H1 (cell line): ENCODE measurements at regions not wholly inside any gene's neighbourhood (a gene's known extent, or its start where the extent isn't known, plus 50 kb on each side); places are given as distances from the start of the nearest gene placed in this dataset.

Source experiments
- CTCF ChIP-seq, 3 experiments: IDR thresholded peaks; 1 replicate in 2 of 3; 2 replicates in 1 of 3; pipeline versions ENCODE4 v1.5.1 to v1.6.1; 2011; ENCODE audit warnings: low read length in 3 of 3, mild to moderate bottlenecking in 3 of 3, inconsistent platforms in 2 of 3, low read depth in 1 of 3, moderate library complexity in 1 of 3; ENCODE audit not compliant: insufficient read depth in 1 of 3; ENCODE audit errors: control extremely low read depth in 1 of 3
- RXRA ChIP-seq: IDR thresholded peaks from 2 replicates; pipeline ENCODE4 v1.6.1; 2011; ENCODE audit warnings: low read depth, mild to moderate bottlenecking, low read length, moderate library complexity; ENCODE audit not compliant: insufficient read depth
- TBP ChIP-seq: IDR thresholded peaks from 2 replicates; pipeline ENCODE4 v1.6.1; 2011; ENCODE audit warnings: low read depth, low read length, improper control_type of control experiment
- TF ChIP-seq, protein P1 (sequence below): IDR thresholded peaks from 2 replicates; pipeline ENCODE4 v1.6.1; 2012; ENCODE audit warnings: inconsistent platforms

DNA sequence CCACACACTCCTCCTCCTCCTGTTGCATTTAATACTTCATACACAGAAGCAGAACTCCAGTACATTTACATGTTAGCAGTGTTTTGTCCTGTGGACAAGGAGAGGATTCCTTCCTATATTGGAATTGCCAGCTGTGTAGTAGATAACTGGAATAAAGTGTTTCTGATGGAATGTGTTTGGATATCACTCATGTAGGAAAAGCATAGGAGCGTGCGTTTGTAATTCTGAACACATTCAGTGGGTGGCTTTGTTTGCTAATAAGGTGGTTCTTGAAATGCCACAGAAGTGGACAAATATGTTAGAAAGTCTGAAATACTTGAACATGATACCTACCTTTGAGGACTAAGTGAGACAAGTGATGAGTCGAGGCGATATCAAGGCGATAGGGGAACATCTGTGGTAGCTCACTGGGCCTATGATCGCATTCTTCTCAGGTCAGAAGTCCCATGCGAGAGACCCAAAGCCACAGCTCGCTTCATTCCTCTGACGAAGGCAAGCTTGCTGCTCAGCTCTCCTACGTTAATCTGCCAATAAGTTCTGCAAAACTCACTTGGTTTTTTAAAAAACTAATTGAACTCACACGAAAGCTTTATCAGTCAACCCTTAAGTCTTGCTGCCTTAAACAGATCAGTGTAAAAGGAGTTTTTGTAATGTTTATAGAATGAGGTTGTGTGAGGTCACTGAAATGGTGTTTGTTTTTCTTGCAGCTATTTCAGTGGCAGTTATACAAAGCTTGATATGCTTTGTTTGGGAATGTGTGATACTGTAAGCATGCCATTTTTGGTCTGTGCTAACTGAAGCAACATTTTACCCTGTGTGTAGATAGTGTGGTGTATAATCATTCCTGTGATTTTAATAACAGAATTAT, 159.9 kb downstream of the SOX4 start:
- TF ChIP-seq CTCF (IDR thresholded peaks at IDR 0.05; ENCODE audit: control extremely low read depth in 1 of 3, insufficient read depth in 1 of 3, low read depth in 1 of 3, low read length in 3 of 3) (no peak), TBP (no peak), RXRA (no peak)
- TF ChIP-seq, protein P1, sequence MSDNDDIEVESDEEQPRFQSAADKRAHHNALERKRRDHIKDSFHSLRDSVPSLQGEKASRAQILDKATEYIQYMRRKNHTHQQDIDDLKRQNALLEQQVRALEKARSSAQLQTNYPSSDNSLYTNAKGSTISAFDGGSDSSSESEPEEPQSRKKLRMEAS, result no peak
